Activated naive CD8-positive, alpha-beta T cell treated with anti-CD3 and anti-CD28 coated beads, Interleukin-2, amount 50 U/mL, for 24 hours (primary cell): ENCODE measurements at regions not wholly inside any gene's neighbourhood (a gene's known extent, or its start where the extent isn't known, plus 50 kb on each side); places are given as distances from the start of the nearest gene placed in this dataset.

Experiments used
- ATAC-seq: fragments of 150-1000 bp; cut with Tn5 transposase; one replicate; pipeline ENCODE4 v1.10.0; 2021
- DNase-seq: peaks from one replicate; pipeline ENCODE4 v3.0.0; 2021
- H3K27ac Mint-ChIP-seq: one replicate; pipeline ENCODE4 v1.8.0; 2021; ENCODE audit warnings: mild to moderate bottlenecking, mixed read lengths
- H3K27me3 Mint-ChIP-seq: one replicate; pipeline ENCODE4 v1.8.0; 2021; ENCODE audit warnings: mixed read lengths
- H3K36me3 Mint-ChIP-seq: one replicate; pipeline ENCODE4 v1.8.0; 2021; ENCODE audit warnings: low read depth, mixed read lengths
- H3K4me1 Mint-ChIP-seq: one replicate; pipeline ENCODE4 v1.8.0; 2021; ENCODE audit warnings: mixed read lengths
- H3K4me3 Mint-ChIP-seq: one replicate; pipeline ENCODE4 v1.8.0; 2021; ENCODE audit warnings: mild to moderate bottlenecking, moderate library complexity, mixed read lengths
- H3K9me3 Mint-ChIP-seq: one replicate; pipeline ENCODE4 v1.8.0; 2021; ENCODE audit warnings: mixed read lengths

GRCh38 chr13:97057176-97057575 lies 62.9 kb upstream of the OXGR1 start:
- no peaks in the 10 kb centered on the region for H3K4me1 Mint-ChIP-seq
- no peak for ATAC-seq
- no peak overlapping the region for H3K27ac Mint-ChIP-seq

GRCh38 chr13:97058391-97058790 lies 64.1 kb upstream of the OXGR1 start:
- ATAC-seq: no peak
- H3K9me3 Mint-ChIP-seq: peaks cover 3% of the 10 kb centered on the region
- H3K27ac Mint-ChIP-seq: no peak overlapping the region
- H3K4me1 Mint-ChIP-seq: no peaks in the 10 kb centered on the region
- no peaks in the 10 kb centered on the region for H3K36me3 Mint-ChIP-seq
- H3K4me3 Mint-ChIP-seq: no peak overlapping the region
- peaks cover 21% of the 10 kb centered on the region for H3K27me3 Mint-ChIP-seq
- no peak for DNase-seq

More at GRCh38 chr13:97057176-97057575, 62.9 kb upstream of the OXGR1 start:
- Mint-ChIP-seq H3K4me3 (no peak overlapping the region), H3K9me3 (peaks cover 3% of the 10 kb centered on the region), H3K36me3 (no peaks in the 10 kb centered on the region), H3K27me3 (peaks cover 21% of the 10 kb centered on the region)
- DNase-seq: no peak

GRCh38 chr13:97058926-97059325 lies 64.7 kb upstream of the OXGR1 start:
- ATAC-seq (no peak), DNase-seq (no peak)
- H3K9me3 Mint-ChIP-seq: peaks cover 3% of the 10 kb centered on the region
- H3K4me3 Mint-ChIP-seq: no peak overlapping the region
- no peak overlapping the region for H3K27ac Mint-ChIP-seq
- H3K4me1 Mint-ChIP-seq: no peaks in the 10 kb centered on the region
- H3K27me3 Mint-ChIP-seq: peaks cover 24% of the 10 kb centered on the region
- no peaks in the 10 kb centered on the region for H3K36me3 Mint-ChIP-seq

GRCh38 chr13:97067017-97067895 lies 73.0 kb upstream of the OXGR1 start:
- ATAC-seq (no peak), DNase-seq (no peak)
- Mint-ChIP-seq H3K27me3 (peaks cover 19% of the 10 kb centered on the region), H3K4me1 (no peaks in the 10 kb centered on the region), H3K27ac (no peak overlapping the region), H3K4me3 (no peak overlapping the region), H3K36me3 (no peaks in the 10 kb centered on the region), H3K9me3 (no peaks in the 10 kb centered on the region)

- no peak for ATAC-seq
- Mint-ChIP-seq H3K36me3 (no peaks in the 10 kb centered on the region), H3K4me3 (no peak overlapping the region), H3K27ac (no peak overlapping the region), H3K4me1 (no peaks in the 10 kb centered on the region), H3K9me3 (no peaks in the 10 kb centered on the region), H3K27me3 (peaks cover 19% of the 10 kb centered on the region)
- DNase-seq: no peak
Observed at GRCh38 chr13:97068151-97068550, 73.9 kb upstream of the OXGR1 start.

- Mint-ChIP-seq H3K27me3 (peaks cover 13% of the 10 kb centered on the region), H3K9me3 (peaks cover 5% of the 10 kb centered on the region), H3K27ac (no peak overlapping the region), H3K4me3 (no peak overlapping the region), H3K36me3 (no peaks in the 10 kb centered on the region), H3K4me1 (no peaks in the 10 kb centered on the region)
- ATAC-seq: no peak
- DNase-seq: no peak
Observed at GRCh38 chr13:97069050-97069815, 75.0 kb upstream of the OXGR1 start.

- H3K4me1 Mint-ChIP-seq: no peaks in the 10 kb centered on the region
- H3K4me3 Mint-ChIP-seq: no peak overlapping the region
- DNase-seq (no peak), ATAC-seq (no peak)
- peaks cover 9% of the 10 kb centered on the region for H3K9me3 Mint-ChIP-seq
- peaks cover 7% of the 10 kb centered on the region for H3K27me3 Mint-ChIP-seq
- no peak overlapping the region for H3K27ac Mint-ChIP-seq
- no peaks in the 10 kb centered on the region for H3K36me3 Mint-ChIP-seq
Observed at GRCh38 chr13:97072297-97072696, 78.0 kb upstream of the OXGR1 start.

GRCh38 chr13:97074618-97075017 lies 80.3 kb upstream of the OXGR1 start:
- ATAC-seq: no peak
- Mint-ChIP-seq H3K36me3 (no peaks in the 10 kb centered on the region), H3K27ac (no peak overlapping the region), H3K4me3 (no peak overlapping the region), H3K9me3 (peaks cover 9% of the 10 kb centered on the region), H3K27me3 (peaks cover 7% of the 10 kb centered on the region), H3K4me1 (no peaks in the 10 kb centered on the region)
- DNase-seq: no peak

- H3K27me3 Mint-ChIP-seq: no peaks in the 10 kb centered on the region
- H3K4me3 Mint-ChIP-seq: no peak overlapping the region
Observed at GRCh38 chr13:97076898-97077297, 82.6 kb upstream of the OXGR1 start.

GRCh38 chr13:97077341-97077740 lies 83.1 kb upstream of the OXGR1 start:
- Mint-ChIP-seq H3K27ac (no peak overlapping the region), H3K4me1 (no peaks in the 10 kb centered on the region), H3K9me3 (peaks cover 9% of the 10 kb centered on the region), H3K27me3 (no peaks in the 10 kb centered on the region), H3K4me3 (no peak overlapping the region), H3K36me3 (no peaks in the 10 kb centered on the region)
- no peak for DNase-seq
- no peak for ATAC-seq

More at GRCh38 chr13:97076898-97077297, 82.6 kb upstream of the OXGR1 start:
- ATAC-seq: no peak
- no peaks in the 10 kb centered on the region for H3K4me1 Mint-ChIP-seq
- no peak for DNase-seq
- no peaks in the 10 kb centered on the region for H3K36me3 Mint-ChIP-seq
- H3K9me3 Mint-ChIP-seq: peaks cover 9% of the 10 kb centered on the region
- H3K27ac Mint-ChIP-seq: no peak overlapping the region

GRCh38 chr13:97079726-97080125 lies 85.5 kb upstream of the OXGR1 start:
- H3K4me1 Mint-ChIP-seq: no peaks in the 10 kb centered on the region
- no peaks in the 10 kb centered on the region for H3K9me3 Mint-ChIP-seq
- H3K27me3 Mint-ChIP-seq: no peaks in the 10 kb centered on the region
- no peak overlapping the region for H3K27ac Mint-ChIP-seq
- no peak overlapping the region for H3K4me3 Mint-ChIP-seq
- H3K36me3 Mint-ChIP-seq: no peaks in the 10 kb centered on the region
- ATAC-seq (no peak), DNase-seq (no peak)

- Mint-ChIP-seq H3K9me3 (peaks cover 9% of the 10 kb centered on the region), H3K4me3 (no peak overlapping the region), H3K27ac (no peak overlapping the region), H3K4me1 (no peaks in the 10 kb centered on the region), H3K27me3 (no peaks in the 10 kb centered on the region), H3K36me3 (no peaks in the 10 kb centered on the region)
- DNase-seq (no peak), ATAC-seq (no peak)
Observed at GRCh38 chr13:97082461-97083207, 88.4 kb upstream of the OXGR1 start.

- DNase-seq (no peak), ATAC-seq (no peak)
- Mint-ChIP-seq H3K36me3 (no peaks in the 10 kb centered on the region), H3K27ac (no peak overlapping the region), H3K4me3 (no peak overlapping the region), H3K9me3 (peaks cover 16% of the 10 kb centered on the region), H3K4me1 (no peaks in the 10 kb centered on the region), H3K27me3 (peaks cover 2% of the 10 kb centered on the region)
Observed at GRCh38 chr13:97091196-97091595, 96.9 kb upstream of the OXGR1 start.

- Mint-ChIP-seq H3K27ac (no peak overlapping the region), H3K4me1 (peaks cover 9% of the 10 kb centered on the region), H3K27me3 (peaks cover 8% of the 10 kb centered on the region), H3K9me3 (peaks cover 13% of the 10 kb centered on the region), H3K4me3 (no peak overlapping the region), H3K36me3 (no peaks in the 10 kb centered on the region)
- ATAC-seq (no peak), DNase-seq (no peak)
Observed at GRCh38 chr13:97100821-97101220, 106.5 kb upstream of the OXGR1 start.
